HEK293 (cell line): ENCODE measurements at regions not wholly inside any gene's neighbourhood (a gene's known extent, or its start where the extent isn't known, plus 50 kb on each side); places are given as distances from the start of the nearest gene placed in this dataset.

Experiments
- CTCF ChIA-PET: fragments of 350-600 bp; formaldehyde crosslinking; extraction: SDS; loops from one replicate; lab custom pipeline; 2021; ENCODE audit warnings: antibody characterized with exemption; lab: Yijun Ruan, JAX
- POLR2A ChIA-PET: fragments of 300-600 bp; formaldehyde crosslinking; extraction: SDS; loops from one replicate; lab custom pipeline; 2020; ENCODE audit warnings: antibody characterized with exemption, inconsistent platforms; lab: Yijun Ruan, JAX
- H3K27ac ChIP-seq: fragments of 200-500 bp; sonication (Bioruptor generic); 2 replicates; pipeline ENCODE4 v1.5.1; 2014; ENCODE audit warnings: low read depth, low read length, control low read depth, inconsistent platforms; ENCODE audit errors: extremely low read depth
- H3K36me3 ChIP-seq, 2 experiments: fragments of 200-500 bp in 1 of 2; sonication (Bioruptor generic) in 1 of 2; 1 replicate in 1 of 2; 2 replicates in 1 of 2; pipeline ENCODE4 v1.5.1; 2014 to 2017; ENCODE audit warnings: inconsistent platforms in 2 of 2, low read length in 2 of 2; ENCODE audit not compliant: control insufficient read depth in 2 of 2, insufficient read depth in 1 of 2
- H3K4me1 ChIP-seq: fragments of 200-500 bp; sonication (Bioruptor generic); 2 replicates; pipeline ENCODE4 v1.5.1; 2014; ENCODE audit warnings: mild to moderate bottlenecking, low read length, inconsistent platforms; ENCODE audit not compliant: control insufficient read depth, insufficient read depth
- H3K4me3 ChIP-seq: 2 replicates; pipeline ENCODE4 v1.5.1; 2011; ENCODE audit warnings: low read depth, mild to moderate bottlenecking, control low read depth, low read length, moderate library complexity
- H3K9me3 ChIP-seq: fragments of 200-500 bp; sonication (Bioruptor generic); 2 replicates; pipeline ENCODE4 v1.5.1; 2014; ENCODE audit warnings: low read depth, low read length, inconsistent platforms; ENCODE audit not compliant: control insufficient read depth, insufficient read depth
- BCL11A ChIP-seq: fragments of 450-650 bp; formaldehyde crosslinking; IDR thresholded peaks from 2 replicates; pipeline ENCODE4 v1.5.1; 2016; ENCODE audit warnings: low read depth, missing biosample characterization, missing genetic modification characterization
- EGR2 ChIP-seq: fragments of 450-650 bp; formaldehyde crosslinking; IDR thresholded peaks from 2 replicates; pipeline ENCODE4 v1.5.1; 2016; ENCODE audit warnings: low read depth, missing biosample characterization, missing genetic modification characterization
- ELK4 ChIP-seq: IDR thresholded peaks from 2 replicates; pipeline ENCODE4 v1.6.1; 2011; ENCODE audit warnings: mild to moderate bottlenecking, low read depth, low read length, borderline replicate concordance
- GLI4 ChIP-seq: fragments of 450-650 bp; formaldehyde crosslinking; IDR thresholded peaks from 2 replicates; pipeline ENCODE4 v1.5.1; 2016; ENCODE audit warnings: missing biosample characterization, missing genetic modification characterization
- KLF17 ChIP-seq: fragments of 450-650 bp; formaldehyde crosslinking; IDR thresholded peaks from 2 replicates; pipeline ENCODE4 v1.5.1; 2016; ENCODE audit warnings: missing biosample characterization, missing genetic modification characterization
- SP3 ChIP-seq: fragments of 450-650 bp; formaldehyde crosslinking; IDR thresholded peaks from 2 replicates; pipeline ENCODE4 v1.5.1; 2016; ENCODE audit warnings: missing biosample characterization, missing genetic modification characterization
- ZBTB44 ChIP-seq: fragments of 450-650 bp; IDR thresholded peaks from 2 replicates; pipeline ENCODE4 v1.5.1; 2018; ENCODE audit warnings: missing biosample characterization, mild to moderate bottlenecking, missing genetic modification characterization
- ZNF138 ChIP-seq: fragments of 450-650 bp; formaldehyde crosslinking; IDR thresholded peaks from 2 replicates; pipeline ENCODE4 v1.5.1; 2016; ENCODE audit warnings: missing biosample characterization, missing genetic modification characterization, borderline replicate concordance
- ZNF561 ChIP-seq: fragments of 450-650 bp; IDR thresholded peaks from 2 replicates; pipeline ENCODE4 v1.5.1; 2018; ENCODE audit warnings: missing biosample characterization, missing genetic modification characterization, borderline replicate concordance
- ZNF639 ChIP-seq: fragments of 450-650 bp; formaldehyde crosslinking; IDR thresholded peaks from 2 replicates; pipeline ENCODE4 v1.5.1; 2016; ENCODE audit warnings: missing biosample characterization, missing genetic modification characterization
- ZNF664 ChIP-seq: fragments of 450-650 bp; formaldehyde crosslinking; IDR thresholded peaks from 2 replicates; pipeline ENCODE4 v1.5.1; 2016; ENCODE audit warnings: missing biosample characterization, missing genetic modification characterization
- ZNF692 ChIP-seq: fragments of 450-650 bp; formaldehyde crosslinking; IDR thresholded peaks from 2 replicates; pipeline ENCODE4 v1.5.1; 2016; ENCODE audit warnings: missing biosample characterization, missing genetic modification characterization

GRCh38 chr1:47627471-47628370 is 189.9 kb downstream of the FOXD2 start (continued):
- no peak for TF ChIP-seq KLF17 (tag by site-specific recombination)
- 0 out of 2 replicates have a peak, but pooled peaks have one; percentile 16 for TF ChIP-seq EGR2 (tag by site-specific recombination)
- TF ChIP-seq ZNF138 (tag by site-specific recombination): no peak
- TF ChIP-seq ZBTB44: no peak
- TF ChIP-seq GLI4: no peak
- TF ChIP-seq, all 188 proteins: peak for 2

GRCh38 chr1:47629201-47629600 is 191.4 kb downstream of the FOXD2 start:
- POLR2A ChIA-PET: no interaction called here
- H3K9me3 ChIP-seq: no peaks in the 10 kb centered on the region
- no peak overlapping the region for H3K4me3 ChIP-seq
- TF ChIP-seq ZNF664 (tag by site-specific recombination) (no peak), ZNF561 (no peak), BCL11A (tag by site-specific recombination) (no peak), ZNF692 (tag by site-specific recombination) (no peak)
- TF ChIP-seq, all 188 proteins: peak for 0
- Histone ChIP-seq H3K4me1 (no peaks in the 10 kb centered on the region), H3K27ac (no peak overlapping the region), H3K36me3 (no peaks in the 10 kb centered on the region)
- CTCF ChIA-PET: interaction anchor here (0.6 kb wide), 1 partner anchor 192 kb away, joined by 3 read pairs; no protein-coding TSS in a partner anchor

GRCh38 chr1:47630346-47630745 is 192.5 kb downstream of the FOXD2 start:
- H3K4me3 ChIP-seq: no peak overlapping the region
- H3K27ac ChIP-seq: no peak overlapping the region
- no peaks in the 10 kb centered on the region for H3K36me3 ChIP-seq
- H3K4me1 ChIP-seq: no peaks in the 10 kb centered on the region
- POLR2A ChIA-PET: no interaction called here
- TF ChIP-seq SP3 (tag by site-specific recombination) (no peak), ZNF639 (no peak), ELK4 (no peak)
- H3K9me3 ChIP-seq: no peaks in the 10 kb centered on the region
- CTCF ChIA-PET: interaction anchor here (0.5 to 0.6 kb wide), 2 partner anchors 207 to 260 kb away, joined by 3 to 4 read pairs; no protein-coding TSS in a partner anchor
